ENCODE measurements at regions not wholly inside any gene's neighbourhood (a gene's known extent, or its start where the extent isn't known, plus 50 kb on each side); places are given as distances from the start of the nearest gene placed in this dataset.

DNA sequence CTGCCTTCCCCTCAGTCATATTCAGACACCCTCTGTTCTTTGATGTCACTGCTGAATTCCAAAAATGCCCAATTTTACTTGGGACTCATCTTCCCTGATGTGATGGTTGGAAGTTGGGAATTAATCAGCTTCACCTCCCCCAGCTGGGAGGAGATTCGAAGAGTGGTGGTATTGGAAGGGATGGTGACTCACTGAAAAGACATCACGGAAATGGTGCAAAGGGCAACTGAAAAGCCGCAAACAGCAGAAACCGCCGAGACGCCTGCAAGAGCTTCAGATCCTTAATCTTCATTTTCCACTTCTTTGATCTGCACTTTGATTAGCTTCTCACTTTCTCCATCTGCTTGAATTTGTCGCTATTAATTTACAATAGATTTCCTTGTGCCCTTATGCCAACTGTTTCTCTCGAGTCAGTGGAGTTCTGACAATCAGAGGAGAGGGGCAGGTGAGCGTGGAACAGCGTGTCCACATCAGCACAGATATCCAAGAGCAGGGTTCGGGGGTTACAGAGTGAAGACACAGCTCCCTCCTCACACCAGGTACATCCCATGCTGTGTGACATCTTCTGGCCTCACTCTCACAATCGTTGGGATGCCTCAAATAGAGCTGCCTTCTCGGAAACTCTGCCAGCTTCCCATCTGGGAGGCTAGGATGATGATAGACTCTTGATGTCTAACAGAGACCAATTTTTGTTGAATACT lies 325.4 kb downstream of the BRD1 start:
- DNase-seq = peak; percentile 47

DNA sequence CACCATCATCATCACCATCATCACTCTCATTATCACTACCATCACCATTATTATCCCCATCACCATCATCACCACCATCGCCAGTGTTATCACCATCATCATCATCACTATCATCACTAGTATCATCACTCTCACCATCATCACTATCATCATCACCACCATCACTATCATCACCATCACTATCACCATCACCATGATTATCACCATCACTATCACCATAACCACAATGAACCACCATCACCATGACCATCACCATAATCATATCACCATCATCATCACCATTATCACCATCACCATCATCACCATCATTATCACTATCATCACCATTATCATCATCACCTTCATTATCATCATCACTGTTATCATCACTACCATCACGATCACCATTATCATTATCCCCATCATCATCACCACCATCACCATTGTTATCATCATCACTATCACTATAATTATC lies 326.7 kb downstream of the BRD1 start:
- no peak for DNase-seq

DNA sequence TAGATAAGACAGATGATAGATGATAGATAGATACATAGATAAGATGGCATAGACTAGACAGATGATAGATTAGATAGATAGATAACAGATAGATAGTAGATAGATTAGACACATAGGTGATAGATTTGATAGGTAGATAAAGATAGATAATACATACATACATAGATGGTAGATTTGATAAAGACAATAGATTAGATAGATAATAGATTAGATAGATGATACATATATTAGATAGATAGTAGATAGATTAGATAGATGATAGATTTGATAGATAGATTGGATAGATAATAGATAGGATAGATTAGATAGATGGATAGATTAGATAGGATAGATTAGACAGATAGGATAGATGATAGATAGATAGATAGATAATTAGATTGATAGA lies 327.6 kb downstream of the BRD1 start:
- no peak for DNase-seq

DNA sequence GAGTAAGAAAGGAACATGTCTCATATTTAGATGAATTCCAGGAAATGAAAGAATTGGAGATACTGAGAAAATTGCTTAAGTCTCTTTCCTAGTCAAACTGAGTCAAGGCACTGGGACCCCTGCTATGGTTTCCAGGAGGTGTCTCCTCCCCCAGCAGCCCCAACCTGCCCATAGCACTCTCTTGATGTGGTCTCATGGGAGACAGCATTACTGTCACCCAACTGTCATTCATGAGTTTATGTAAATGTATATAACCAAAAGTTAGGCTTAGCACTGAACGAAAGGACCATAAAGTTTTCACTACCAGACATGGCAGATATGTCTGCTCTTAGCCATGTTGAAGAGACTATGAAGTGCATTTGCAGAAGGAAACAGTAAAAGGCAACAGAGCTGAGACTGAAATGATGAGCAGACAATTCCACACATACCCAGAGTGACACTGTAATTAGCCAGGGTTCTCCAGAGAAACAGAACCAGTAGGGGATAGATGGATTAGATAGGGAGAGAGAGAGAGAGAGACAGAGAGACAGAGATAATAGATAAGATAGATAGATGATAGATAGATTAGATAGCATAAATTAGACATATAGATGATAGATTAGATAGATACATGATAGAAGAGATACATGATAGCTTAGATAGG lies 328.1 kb downstream of the BRD1 start:
- DNase-seq = peak; percentile 33

GRCh38 chr22:49497266-49497665 lies 330.4 kb downstream of the BRD1 start:
- DNase-seq = no peak

- DNase-seq = peak; percentile 9
Observed at GRCh38 chr22:49494555-49494954, 333.1 kb downstream of the BRD1 start.

GRCh38 chr22:49492741-49493251 lies 334.9 kb downstream of the BRD1 start:
- DNase-seq = no peak

DNA sequence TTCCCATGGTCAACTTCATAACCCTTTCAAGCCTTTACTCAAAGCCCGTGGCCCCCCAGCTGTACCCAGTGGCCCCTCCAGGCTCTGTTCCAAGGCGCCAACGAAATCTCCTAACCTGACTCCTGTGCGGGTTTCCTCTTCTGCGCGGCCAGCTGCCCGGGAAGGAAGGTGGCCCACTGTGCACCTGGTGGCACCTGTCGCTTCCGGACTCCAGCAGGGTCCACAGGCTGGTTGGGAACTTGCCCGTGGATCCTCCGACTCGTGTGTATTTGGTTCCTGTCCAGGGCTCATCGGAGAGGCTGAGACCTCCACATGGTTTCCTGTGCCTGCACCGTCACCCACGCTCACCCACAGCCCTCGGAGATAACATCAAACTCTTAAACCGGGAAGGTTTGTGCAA lies 335.4 kb downstream of the BRD1 start:
- DNase-seq = peak; percentile 42

DNA sequence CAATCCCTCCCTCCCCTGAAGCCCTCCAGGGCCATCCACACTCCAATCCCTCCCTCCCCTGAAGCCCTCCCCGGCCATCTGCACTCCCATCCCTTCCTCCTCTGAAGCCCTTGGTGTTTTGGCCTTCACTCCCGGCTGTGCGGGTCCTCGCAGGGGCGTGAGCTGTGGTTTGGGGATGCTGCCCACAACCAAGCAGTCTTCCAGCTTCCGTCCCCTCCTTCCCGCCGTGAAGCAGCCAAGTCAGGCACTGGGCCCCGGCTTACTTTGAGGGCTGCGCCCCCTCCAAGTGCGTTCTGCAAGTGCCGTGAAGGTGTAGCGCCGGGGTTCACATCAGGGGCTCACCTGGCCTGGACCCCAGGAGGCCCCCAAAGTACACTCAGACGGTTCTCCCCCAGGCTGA lies 335.9 kb downstream of the BRD1 start:
- peak; percentile 33 for DNase-seq

- peak; percentile 43 for DNase-seq
Observed at GRCh38 chr22:49491221-49491635, 336.4 kb downstream of the BRD1 start.

DNA sequence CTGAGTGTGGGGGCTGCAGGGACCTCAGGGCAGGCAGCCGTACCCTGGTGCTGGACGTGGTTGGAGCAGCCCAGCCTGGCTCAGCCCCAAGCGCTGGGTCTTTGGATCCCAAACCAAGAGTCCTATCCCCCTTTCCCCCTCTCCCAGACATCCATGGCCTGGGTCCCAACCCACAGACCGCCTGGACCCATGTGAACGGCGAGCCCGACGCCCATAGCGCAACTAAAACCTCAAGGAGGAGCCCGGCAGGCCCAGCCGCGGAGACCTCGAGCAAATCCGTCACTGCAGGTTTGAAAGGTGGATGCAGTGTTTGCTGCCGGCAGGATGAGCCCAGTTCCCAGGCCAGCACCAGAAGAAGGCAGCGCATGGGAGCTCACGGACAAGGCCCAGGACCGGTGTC lies 337.0 kb downstream of the BRD1 start:
- DNase-seq = peak; percentile 40

DNA sequence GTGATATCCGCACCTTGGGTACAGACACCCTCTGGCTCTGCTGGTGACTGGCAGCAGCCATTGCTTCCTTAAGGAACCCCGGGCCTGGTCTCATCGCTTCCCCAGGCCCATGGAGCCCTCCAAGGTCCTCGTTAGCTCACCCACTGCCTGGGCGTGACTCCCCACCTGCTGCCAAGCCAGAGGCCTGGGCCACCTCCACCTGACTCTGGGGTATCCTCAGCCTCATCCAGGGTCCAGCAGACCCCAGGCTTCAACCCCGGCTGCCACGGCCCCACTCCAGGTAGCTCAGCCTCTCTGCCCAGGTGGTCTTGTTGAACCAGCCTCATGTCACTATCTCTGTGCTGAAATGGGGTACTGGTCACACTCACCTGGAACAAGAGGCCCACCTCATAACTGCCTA lies 337.9 kb downstream of the BRD1 start:
- DNase-seq = peak; percentile 46

DNA sequence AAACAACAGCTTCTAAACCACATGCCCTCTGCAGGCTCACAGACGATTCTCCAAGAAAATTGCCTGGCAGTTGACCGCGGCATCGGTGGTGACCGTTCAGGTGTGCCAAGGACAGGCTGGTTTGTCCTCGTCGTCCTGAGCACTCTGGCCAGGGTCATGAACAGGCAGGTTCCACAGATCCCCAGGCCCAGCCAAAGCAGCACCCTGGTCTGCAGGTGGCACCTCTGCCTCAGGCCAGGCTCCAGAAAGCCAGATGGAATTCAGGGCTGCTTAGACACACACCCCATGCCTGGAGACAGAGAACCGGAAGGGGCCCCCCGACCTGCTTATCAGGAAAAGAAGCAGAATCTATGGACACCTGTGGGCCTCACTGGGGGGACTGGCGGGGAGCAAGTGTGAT lies 338.7 kb downstream of the BRD1 start:
- peak; percentile 30 for DNase-seq

- peak; percentile 41 for DNase-seq
Observed at GRCh38 chr22:49487950-49488349, 339.7 kb downstream of the BRD1 start.

- DNase-seq = peak; percentile 41
Observed at GRCh38 chr22:49486225-49486624, 341.4 kb downstream of the BRD1 start.

DNA sequence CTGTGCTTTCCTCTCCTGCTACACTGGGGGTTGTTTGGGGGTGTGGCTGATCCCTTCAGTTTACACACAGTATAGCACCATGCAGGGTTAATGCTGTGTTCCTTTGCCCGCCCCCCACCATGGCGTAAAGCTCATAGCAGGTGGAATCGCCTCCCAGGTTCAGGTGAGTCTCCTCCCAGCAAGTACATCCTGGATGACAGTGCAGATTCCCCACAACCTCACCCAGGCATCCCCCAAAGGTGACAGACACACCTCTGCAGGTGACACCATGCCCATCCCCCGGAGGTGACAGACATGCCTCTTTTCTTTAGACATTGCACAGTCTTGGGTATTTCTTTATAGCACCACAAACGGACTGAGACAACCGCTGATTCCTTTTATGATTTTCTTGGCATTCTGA lies 343.7 kb downstream of the BRD1 start:
- DNase-seq = peak; percentile 50

DNA sequence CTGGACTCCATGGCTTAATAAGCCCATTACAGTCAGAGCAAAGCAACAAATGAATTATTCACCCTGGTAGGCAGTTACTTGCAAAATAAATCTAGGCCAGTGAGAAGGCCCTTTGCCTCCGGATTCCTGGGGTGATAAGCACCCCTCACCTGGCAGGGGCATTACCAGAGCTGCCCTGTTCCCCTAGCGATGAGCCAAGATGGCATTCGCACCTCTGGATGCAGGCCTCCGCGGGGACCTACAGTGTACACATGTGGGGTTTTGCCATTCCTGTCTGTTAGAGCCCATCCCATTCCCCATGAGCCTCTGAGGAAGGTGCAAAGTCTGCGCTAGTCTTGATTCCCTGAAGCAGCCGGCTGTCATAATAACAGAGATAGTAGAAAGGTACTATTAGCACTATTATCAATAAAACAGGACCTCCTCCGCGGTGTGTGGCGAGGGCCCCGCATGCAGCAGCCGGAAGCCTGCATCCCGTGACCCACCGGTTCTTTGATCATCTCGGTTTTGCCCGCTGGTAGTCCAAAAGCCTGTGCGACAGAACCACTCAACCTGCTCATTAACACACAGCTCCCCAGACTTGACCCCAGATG lies 344.3 kb downstream of the BRD1 start:
- DNase-seq = peak; percentile 53

DNA sequence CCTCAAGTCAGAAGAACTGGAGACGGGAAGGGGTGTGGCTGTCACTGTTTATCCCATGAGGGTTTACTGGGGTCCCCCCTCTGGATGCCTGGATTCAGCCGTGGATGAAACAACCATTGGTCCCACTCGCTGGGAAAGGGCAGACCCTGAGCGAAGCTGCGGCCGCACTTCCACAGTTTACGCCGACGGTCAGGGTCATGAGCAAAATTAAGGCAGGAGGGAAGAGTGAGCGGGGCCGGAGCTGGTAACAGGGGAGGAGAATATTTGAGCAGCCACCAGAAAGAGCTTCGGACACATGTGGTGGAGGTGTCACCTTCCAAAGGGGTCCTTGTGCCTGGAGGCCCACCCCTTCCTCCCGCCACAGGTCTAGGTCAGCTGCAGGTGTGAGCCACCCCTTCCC lies 344.9 kb downstream of the BRD1 start:
- DNase-seq = peak; percentile 33

GRCh38 chr22:49481659-49482399 lies 345.8 kb downstream of the BRD1 start:
- DNase-seq = peak; percentile 49

GRCh38 chr22:49480896-49481658 lies 346.6 kb downstream of the BRD1 start:
- DNase-seq = peak; percentile 33

DNA sequence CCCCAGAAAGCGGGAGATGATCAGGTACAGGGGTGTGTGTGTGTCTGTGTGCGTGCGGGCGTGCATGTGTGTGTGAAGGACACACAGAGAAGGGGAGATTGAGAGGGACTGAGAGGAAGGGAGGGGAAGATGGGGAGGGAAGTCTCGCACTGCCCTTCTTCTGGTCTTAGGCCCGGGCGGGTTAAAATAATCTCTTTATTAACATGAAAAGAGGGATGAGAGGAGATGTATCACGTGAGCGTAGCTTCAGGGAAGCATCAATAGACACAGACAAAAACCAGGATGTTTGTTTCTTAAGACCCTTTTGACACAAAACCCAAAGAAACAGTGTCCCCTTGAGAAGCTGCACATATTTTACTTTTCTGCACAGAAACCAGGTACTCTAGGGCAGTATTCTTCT lies 347.3 kb downstream of the BRD1 start:
- no peak for DNase-seq

DNA sequence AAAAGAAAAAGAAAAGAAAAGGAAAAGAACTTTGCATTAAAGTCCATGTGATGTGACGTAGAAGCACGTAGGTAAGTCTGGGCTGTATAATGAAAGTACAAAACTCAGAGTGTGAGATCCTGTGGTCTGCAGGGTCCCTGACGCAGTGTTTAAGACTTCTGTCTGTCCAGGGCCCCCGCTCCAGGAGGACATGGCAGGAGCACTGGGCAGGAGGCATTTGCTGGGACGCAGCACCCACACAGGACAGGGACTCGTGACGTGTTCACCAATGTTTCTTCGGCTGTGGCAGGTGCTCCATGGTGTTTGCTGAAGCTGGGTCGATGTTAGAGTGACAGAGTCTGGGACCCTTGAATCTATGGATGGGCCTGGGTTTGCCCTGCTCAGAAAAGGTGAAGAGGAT lies 348.1 kb downstream of the BRD1 start:
- DNase-seq = no peak
